Heart left ventricle (tissue), 13 donors: ENCODE measurements at regions not wholly inside any gene's neighbourhood (a gene's known extent, or its start where the extent isn't known, plus 50 kb on each side); places are given as distances from the start of the nearest gene placed in this dataset.

ENCODE experiments used
- POLR2A ChIP-seq, 2 donors: fragments of 450-650 bp; IDR thresholded peaks; one replicate each; pipeline ENCODE4 v1.6.1; 2017; ENCODE audit warnings: antibody characterized with exemption in 2 of 2, mild to moderate bottlenecking in 2 of 2, moderate library complexity in 2 of 2
- TF ChIP-seq, protein P1 (sequence below), 12 donors: fragments of 200-600 bp; sonication (generic) in 4 of 12; IDR thresholded peaks; one replicate each; pipeline versions ENCODE4 v1.5.0 to v1.8.0; 2018 to 2022; ENCODE audit warnings: antibody characterized with exemption in 12 of 12, mild to moderate bottlenecking in 5 of 12
- donor health status: ischemic (EF 13 %, LVEDD 7.1; RV severe dilation, severe dysfunction).
- donor health status: DM: no; HTN: yes; CAD: no.
- donor health status: DM: no; HTN: no; CAD: no.
- donor health status: ischemic (EF 25% LVEDD 6.9; RV normal size, moderate dysfunction).
- donor health status: ischemic (EF 25% LVEDD 5.7; RV mildly dilated, moderate dysfunction).
- donor health status: ischemic (EF 35%, LVEDD 5.7; RV mildly dilated, moderate dysfunction).
- donor health status: nonischemic (EF 11% LVEDD 7.7; RV severe dilation, severe dysfunction).
- donor health status: DM: yes; HTN: yes; CAD: no.
- donor health status: PGD.
- donor health status: ischemic (EF 29% LVEDD 5.4; RV normal size, mild dysfunction).
- donor health status: nonischemic (EF 23%, LVEDD 6.1; RV moderate dilation, normal function).

DNA sequence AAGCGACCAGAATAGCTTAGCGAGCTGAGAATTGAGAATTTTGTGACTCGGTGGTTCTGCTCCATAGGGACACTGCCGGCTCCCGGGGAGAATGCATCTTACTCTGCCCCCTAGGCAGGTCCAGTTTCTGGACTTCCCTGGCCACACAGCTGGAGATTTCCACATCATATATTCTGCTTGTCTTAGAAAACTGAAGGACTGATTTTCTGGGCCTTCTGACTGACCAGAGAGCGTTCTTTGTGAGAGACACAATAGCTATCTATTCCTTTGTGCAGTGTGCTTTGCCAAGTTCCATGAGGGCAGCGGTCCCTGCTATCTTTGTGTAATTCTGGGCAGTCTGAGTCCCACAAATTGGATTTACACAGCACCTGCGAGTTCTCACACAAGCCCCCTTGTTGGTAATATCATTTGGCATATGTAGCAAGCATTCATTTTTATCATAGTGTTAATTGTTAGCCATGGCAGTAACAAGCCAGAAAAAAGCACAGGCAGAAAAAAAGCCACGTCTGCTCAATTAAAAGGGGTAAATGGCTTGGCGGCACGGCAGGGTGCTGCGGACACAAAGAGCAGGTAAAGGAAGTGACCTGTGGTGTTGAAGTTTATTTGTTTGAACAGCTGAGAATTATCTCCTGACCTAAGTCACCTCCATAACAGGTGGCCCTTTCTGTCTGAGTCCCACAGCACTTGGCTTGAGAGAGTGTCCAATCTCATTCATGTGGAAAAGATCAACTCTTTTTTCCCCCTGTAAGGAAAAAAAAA, 688.7 kb downstream of the TUSC7 start:
- TF ChIP-seq, protein P1, sequence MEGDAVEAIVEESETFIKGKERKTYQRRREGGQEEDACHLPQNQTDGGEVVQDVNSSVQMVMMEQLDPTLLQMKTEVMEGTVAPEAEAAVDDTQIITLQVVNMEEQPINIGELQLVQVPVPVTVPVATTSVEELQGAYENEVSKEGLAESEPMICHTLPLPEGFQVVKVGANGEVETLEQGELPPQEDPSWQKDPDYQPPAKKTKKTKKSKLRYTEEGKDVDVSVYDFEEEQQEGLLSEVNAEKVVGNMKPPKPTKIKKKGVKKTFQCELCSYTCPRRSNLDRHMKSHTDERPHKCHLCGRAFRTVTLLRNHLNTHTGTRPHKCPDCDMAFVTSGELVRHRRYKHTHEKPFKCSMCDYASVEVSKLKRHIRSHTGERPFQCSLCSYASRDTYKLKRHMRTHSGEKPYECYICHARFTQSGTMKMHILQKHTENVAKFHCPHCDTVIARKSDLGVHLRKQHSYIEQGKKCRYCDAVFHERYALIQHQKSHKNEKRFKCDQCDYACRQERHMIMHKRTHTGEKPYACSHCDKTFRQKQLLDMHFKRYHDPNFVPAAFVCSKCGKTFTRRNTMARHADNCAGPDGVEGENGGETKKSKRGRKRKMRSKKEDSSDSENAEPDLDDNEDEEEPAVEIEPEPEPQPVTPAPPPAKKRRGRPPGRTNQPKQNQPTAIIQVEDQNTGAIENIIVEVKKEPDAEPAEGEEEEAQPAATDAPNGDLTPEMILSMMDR (IDR thresholded peaks at IDR 0.05): no peak
- TF ChIP-seq POLR2A (IDR thresholded peaks at IDR 0.05): no peak
